ENCODE measurements at regions not wholly inside any gene's neighbourhood (a gene's known extent, or its start where the extent isn't known, plus 50 kb on each side); places are given as distances from the start of the nearest gene placed in this dataset.

DNA sequence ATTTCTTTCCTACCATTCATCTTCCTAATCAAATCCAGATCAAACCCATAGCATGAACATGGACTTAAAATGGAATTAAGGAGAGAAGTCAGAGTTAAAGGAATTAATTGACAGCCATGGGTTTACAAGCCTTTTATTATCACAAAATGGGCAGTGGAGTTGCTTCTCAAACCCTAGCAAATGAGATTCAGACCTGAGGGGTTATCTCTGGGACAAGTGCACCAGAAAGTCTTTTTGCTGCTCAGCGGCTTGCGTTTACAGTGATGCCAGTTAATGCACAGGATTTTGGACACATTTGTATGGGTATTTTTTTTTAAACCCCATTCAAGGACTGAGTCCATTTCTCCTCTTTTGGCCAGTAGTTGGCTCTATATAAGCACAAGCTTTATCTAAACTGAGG lies 503.0 kb downstream of the EFNB2 start:
- TF ChIP-seq POLR2A (IDR thresholded peaks at IDR 0.05; ENCODE audit: low read depth, low read length): no peak
- no peak for TF ChIP-seq POLR2AphosphoS5 (IDR thresholded peaks at IDR 0.05; ENCODE audit: low read depth, low read length)
- no peak for TF ChIP-seq TAF1 (IDR thresholded peaks at IDR 0.05; ENCODE audit: low read depth, low read length)
- no peak for TF ChIP-seq SPI1 (IDR thresholded peaks at IDR 0.05; ENCODE audit: low read depth, low read length)
- TF ChIP-seq POU2F2 (IDR thresholded peaks at IDR 0.05; ENCODE audit: low read depth, low read length): no peak
- TF ChIP-seq PAX5 (IDR thresholded peaks at IDR 0.05; ENCODE audit: insufficient read depth, low read length, severe bottlenecking): no peak

Measured in GM12891 (cell line).